Mesendoderm (in vitro differentiated cells): ENCODE measurements at regions not wholly inside any gene's neighbourhood (a gene's known extent, or its start where the extent isn't known, plus 50 kb on each side); places are given as distances from the start of the nearest gene placed in this dataset.

Source experiments
- DNase-seq: peaks from one replicate; pipeline ENCODE4 v3.0.0; 2013
- H2AK5ac ChIP-seq: 2 replicates; pipeline ENCODE4 v1.6.1; 2013; ENCODE audit warnings: low read length, inconsistent platforms
- H2BK120ac ChIP-seq: 2 replicates; pipeline ENCODE4 v1.6.1; 2013; ENCODE audit warnings: low read depth, mild to moderate bottlenecking, low read length, moderate library complexity, mixed read lengths
- H2BK15ac ChIP-seq: replicated peaks from 2 replicates; pipeline ENCODE4 v1.6.1; 2013; ENCODE audit warnings: low read depth, mild to moderate bottlenecking, moderate library complexity
- H2BK5ac ChIP-seq: 2 replicates; pipeline ENCODE4 v1.6.1; 2013; ENCODE audit warnings: low read length, inconsistent platforms
- H3K18ac ChIP-seq: 2 replicates; pipeline ENCODE4 v1.6.1; 2013; ENCODE audit warnings: mild to moderate bottlenecking, low read length, mixed read lengths
- H3K23ac ChIP-seq: one replicate; pipeline ENCODE4 v1.6.1; 2013; ENCODE audit warnings: low read length
- H3K27ac ChIP-seq: 2 replicates; pipeline ENCODE4 v1.5.1; 2013; ENCODE audit warnings: low read depth, mild to moderate bottlenecking, inconsistent platforms, low read length, moderate library complexity
- H3K27me3 ChIP-seq: 2 replicates; pipeline ENCODE4 v1.6.1; 2013; ENCODE audit warnings: low read length, control low read depth, mild to moderate bottlenecking, inconsistent platforms; ENCODE audit not compliant: insufficient read depth, poor library complexity
- H3K36me3 ChIP-seq: 2 replicates; pipeline ENCODE4 v1.6.1; 2013; ENCODE audit warnings: low read length, inconsistent platforms; ENCODE audit not compliant: control insufficient read depth, insufficient read depth
- H3K4ac ChIP-seq: one replicate; pipeline ENCODE4 v1.6.1; 2013; ENCODE audit warnings: low read depth, mild to moderate bottlenecking, low read length, moderate library complexity
- H3K4me1 ChIP-seq: 2 replicates; pipeline ENCODE4 v1.6.1; 2013; ENCODE audit warnings: low read depth, low read length, inconsistent platforms; ENCODE audit not compliant: control insufficient read depth
- H3K4me2 ChIP-seq: 2 replicates; pipeline ENCODE4 v1.6.1; 2013; ENCODE audit warnings: low read length
- H3K4me3 ChIP-seq: 2 replicates; pipeline ENCODE4 v1.5.1; 2013; ENCODE audit warnings: mild to moderate bottlenecking, low read length
- H3K56ac ChIP-seq: one replicate; pipeline ENCODE4 v1.6.1; 2013; ENCODE audit warnings: low read length
- H3K79me1 ChIP-seq: 2 replicates; pipeline ENCODE4 v1.6.1; 2013; ENCODE audit warnings: low read length, inconsistent platforms
- H3K79me2 ChIP-seq: 2 replicates; pipeline ENCODE4 v1.6.1; 2013; ENCODE audit warnings: mild to moderate bottlenecking, low read length; ENCODE audit not compliant: control insufficient read depth, insufficient read depth
- H3K9ac ChIP-seq: 2 replicates; pipeline ENCODE4 v1.6.1; 2013; ENCODE audit warnings: low read length, inconsistent platforms
- H4K5ac ChIP-seq: one replicate; pipeline ENCODE4 v1.6.1; 2013; ENCODE audit warnings: low read length
- H4K8ac ChIP-seq: one replicate; pipeline ENCODE4 v1.6.1; 2013; ENCODE audit warnings: low read depth, mild to moderate bottlenecking, control low read depth, low read length, moderate library complexity
- WGBS: extraction: QIAGEN DNeasy Blood & Tissue Kit; methylation state at CpG from one replicate; pipeline ENCODE4 v1.1.7; 2013; ENCODE audit warnings: low lambda C conversion rate, missing lambda C conversion rate; ENCODE audit not compliant: insufficient coverage; ENCODE audit errors: extremely low coverage; 5-methylcytosine and 5-hydroxymethylcytosine counted together

GRCh38 chr1:106836708-106837107 is 219.8 kb upstream of the PRMT6 start:
- Histone ChIP-seq H3K4me1 (no peaks in the 10 kb centered on the region), H3K27ac (no peak overlapping the region), H3K27me3 (no peaks in the 10 kb centered on the region), H3K4me3 (no peak overlapping the region), H3K18ac (no peak overlapping the region), H4K8ac (no peak overlapping the region), H3K23ac (no peak overlapping the region), H3K36me3 (no peaks in the 10 kb centered on the region), H2AK5ac (no peak overlapping the region), H3K4me2 (no peak overlapping the region), H3K4ac (no peak overlapping the region), H2BK15ac (no peak overlapping the region), H3K79me2 (no peaks in the 10 kb centered on the region), H4K5ac (no peak overlapping the region), H3K79me1 (no peaks in the 10 kb centered on the region), H3K9ac (no peak overlapping the region), H3K56ac (no peak overlapping the region), H2BK5ac (no peak overlapping the region), H2BK120ac (no peak overlapping the region)
- WGBS: no CpG with 5 or more reads among the region's 2 CpGs
- no peak for DNase-seq

- Histone ChIP-seq H3K4me3 (no peak overlapping the region), H2BK15ac (no peak overlapping the region)
Measured at GRCh38 chr1:106843518-106843917, 213.0 kb upstream of the PRMT6 start.

GRCh38 chr1:106846656-106847055 is 209.8 kb upstream of the PRMT6 start:
- Histone ChIP-seq H2AK5ac (no peak overlapping the region), H3K79me2 (no peaks in the 10 kb centered on the region), H3K27ac (no peak overlapping the region), H2BK15ac (no peak overlapping the region), H3K23ac (no peak overlapping the region), H3K18ac (no peak overlapping the region), H2BK5ac (no peak overlapping the region), H3K4me3 (no peak overlapping the region), H3K36me3 (no peaks in the 10 kb centered on the region), H3K79me1 (no peaks in the 10 kb centered on the region), H3K4me1 (no peaks in the 10 kb centered on the region), H3K9ac (no peak overlapping the region), H3K56ac (no peak overlapping the region), H4K8ac (no peak overlapping the region), H2BK120ac (no peak overlapping the region), H3K4me2 (no peak overlapping the region), H4K5ac (no peak overlapping the region), H3K27me3 (no peaks in the 10 kb centered on the region), H3K4ac (no peak overlapping the region)
- no CpG with 5 or more reads among the region's 1 CpG for WGBS
- DNase-seq: no peak

More at GRCh38 chr1:106843518-106843917, 213.0 kb upstream of the PRMT6 start:
- DNase-seq: no peak
- Histone ChIP-seq H3K18ac (no peak overlapping the region), H3K56ac (no peak overlapping the region), H4K8ac (no peak overlapping the region), H2BK120ac (no peak overlapping the region), H3K27ac (no peak overlapping the region), H3K9ac (no peak overlapping the region), H2AK5ac (no peak overlapping the region), H3K4me2 (no peak overlapping the region), H3K79me2 (no peaks in the 10 kb centered on the region), H3K23ac (no peak overlapping the region), H3K36me3 (no peaks in the 10 kb centered on the region), H3K27me3 (no peaks in the 10 kb centered on the region), H3K4ac (no peak overlapping the region), H3K4me1 (no peaks in the 10 kb centered on the region), H2BK5ac (no peak overlapping the region), H3K79me1 (no peaks in the 10 kb centered on the region), H4K5ac (no peak overlapping the region)
- WGBS: no CpG with 5 or more reads among the region's 4 CpGs

- Histone ChIP-seq H3K27ac (no peak overlapping the region), H3K4ac (no peak overlapping the region), H3K36me3 (no peaks in the 10 kb centered on the region), H2BK5ac (no peak overlapping the region), H4K8ac (no peak overlapping the region), H3K27me3 (no peaks in the 10 kb centered on the region), H3K79me2 (no peaks in the 10 kb centered on the region), H4K5ac (no peak overlapping the region), H3K4me1 (no peaks in the 10 kb centered on the region), H3K56ac (no peak overlapping the region), H2AK5ac (no peak overlapping the region), H3K9ac (no peak overlapping the region), H3K79me1 (no peaks in the 10 kb centered on the region), H3K4me2 (no peak overlapping the region), H3K23ac (no peak overlapping the region), H2BK120ac (no peak overlapping the region), H3K4me3 (no peak overlapping the region), H2BK15ac (no peak overlapping the region), H3K18ac (no peak overlapping the region)
- DNase-seq: no peak
Measured at GRCh38 chr1:106861110-106861509, 195.4 kb upstream of the PRMT6 start.

GRCh38 chr1:106868828-106869227 is 187.6 kb upstream of the PRMT6 start:
- no CpG with 5 or more reads among the region's 1 CpG for WGBS
- Histone ChIP-seq H3K4me3 (no peak overlapping the region), H3K4me2 (no peak overlapping the region), H4K5ac (no peak overlapping the region), H3K79me2 (no peaks in the 10 kb centered on the region), H3K23ac (no peak overlapping the region), H3K27me3 (no peaks in the 10 kb centered on the region), H3K36me3 (no peaks in the 10 kb centered on the region), H3K56ac (no peak overlapping the region), H2AK5ac (no peak overlapping the region), H3K18ac (no peak overlapping the region), H3K4me1 (no peaks in the 10 kb centered on the region), H2BK15ac (no peak overlapping the region), H3K4ac (no peak overlapping the region), H3K27ac (no peak overlapping the region), H2BK5ac (no peak overlapping the region), H2BK120ac (no peak overlapping the region), H3K79me1 (no peaks in the 10 kb centered on the region), H4K8ac (no peak overlapping the region), H3K9ac (no peak overlapping the region)
- DNase-seq: no peak

GRCh38 chr1:106875622-106876021 is 180.9 kb upstream of the PRMT6 start:
- no peaks in the 10 kb centered on the region for H3K36me3 ChIP-seq
- H3K79me2 ChIP-seq: no peaks in the 10 kb centered on the region
- no peaks in the 10 kb centered on the region for H3K27me3 ChIP-seq
- DNase-seq: no peak
- no peaks in the 10 kb centered on the region for H3K4me1 ChIP-seq
- no peaks in the 10 kb centered on the region for H3K79me1 ChIP-seq
- WGBS: no CpG with 5 or more reads among the region's 1 CpG
- no peak overlapping the region for H2BK5ac ChIP-seq
- H3K18ac ChIP-seq: no peak overlapping the region
- no peak overlapping the region for H4K8ac ChIP-seq
- H3K23ac ChIP-seq: no peak overlapping the region
- no peak overlapping the region for H3K4me3 ChIP-seq
- no peak overlapping the region for H2AK5ac ChIP-seq
- H3K4me2 ChIP-seq: no peak overlapping the region
- no peak overlapping the region for H3K9ac ChIP-seq
- H2BK120ac ChIP-seq: no peak overlapping the region
- H3K27ac ChIP-seq: no peak overlapping the region
- no peak overlapping the region for H3K56ac ChIP-seq
- H3K4ac ChIP-seq: no peak overlapping the region
- no peak overlapping the region for H2BK15ac ChIP-seq
- H4K5ac ChIP-seq: no peak overlapping the region
